K562 (cell line): ENCODE measurements at regions not wholly inside any gene's neighbourhood (a gene's known extent, or its start where the extent isn't known, plus 50 kb on each side); places are given as distances from the start of the nearest gene placed in this dataset.

Experiments
- AFF4 ChIP-seq: sonication (generic); formaldehyde crosslinking; IDR thresholded peaks from 2 replicates; pipeline ENCODE4 v1.8.0; 2023; ENCODE audit warnings: mild to moderate bottlenecking, missing genetic modification reagents
- ASH1L ChIP-seq: fragments of 450-650 bp; IDR thresholded peaks from 2 replicates; pipeline ENCODE4 v1.6.1; 2018; ENCODE audit warnings: borderline replicate concordance, mild to moderate bottlenecking, low read depth; ENCODE audit not compliant: partially characterized antibody
- CBX5 ChIP-seq: IDR thresholded peaks from 2 replicates; pipeline ENCODE4 v1.6.1; 2014; ENCODE audit warnings: low read depth, borderline replicate concordance
- CBX8 ChIP-seq: fragments of 200-600 bp; sonication (generic); IDR thresholded peaks from 2 replicates; pipeline ENCODE4 v1.6.1; 2012; ENCODE audit warnings: borderline replicate concordance, mixed run types, low read depth, mild to moderate bottlenecking, moderate library complexity, mixed read lengths, low read length, control low read depth, inconsistent platforms; ENCODE audit not compliant: poor library complexity, severe bottlenecking; ENCODE audit errors: extremely low read depth
- ESRRA ChIP-seq: fragments of 450-650 bp; IDR thresholded peaks from 2 replicates; pipeline ENCODE4 v1.6.1; 2014; ENCODE audit warnings: low read depth, mild to moderate bottlenecking, moderate library complexity, borderline replicate concordance
- MAFF ChIP-seq: IDR thresholded peaks from 2 replicates; pipeline ENCODE4 v1.6.1; 2012; ENCODE audit warnings: low read length, improper control_type of control experiment
- NCOA1 ChIP-seq: fragments of 450-650 bp; IDR thresholded peaks from 2 replicates; pipeline ENCODE4 v1.6.1; 2016; ENCODE audit warnings: low read depth
- NCOA6 ChIP-seq: fragments of 450-650 bp; IDR thresholded peaks from 2 replicates; pipeline ENCODE4 v1.6.1; 2017; ENCODE audit warnings: mild to moderate bottlenecking
- NFIC ChIP-seq: fragments of 450-650 bp; IDR thresholded peaks from 2 replicates; pipeline ENCODE4 v1.6.1; 2017; ENCODE audit warnings: mild to moderate bottlenecking, inconsistent platforms
- NR2C1 ChIP-seq, 2 experiments: fragments of 450-650 bp; IDR thresholded peaks; 2 replicates each; pipeline ENCODE4 v1.6.1; 2017; ENCODE audit warnings: mild to moderate bottlenecking in 2 of 2, antibody characterized with exemption in 1 of 2, inconsistent platforms in 1 of 2, missing compliant biosample characterization in 1 of 2, missing genetic modification characterization in 1 of 2
- NUFIP1 ChIP-seq: fragments of 450-650 bp; IDR thresholded peaks from 2 replicates; pipeline ENCODE4 v1.6.1; 2018; ENCODE audit not compliant: partially characterized antibody
- PHB2 ChIP-seq: fragments of 450-650 bp; IDR thresholded peaks from 2 replicates; pipeline ENCODE4 v1.6.1; 2017; ENCODE audit warnings: low read depth
- STAG1 ChIP-seq: sonication (generic); formaldehyde crosslinking; IDR thresholded peaks from 2 replicates; pipeline ENCODE4 v1.5.0; 2020; ENCODE audit warnings: missing genetic modification reagents, borderline replicate concordance
- TAF9B ChIP-seq: fragments of 450-650 bp; IDR thresholded peaks from 2 replicates; pipeline ENCODE4 v1.6.1; 2018; ENCODE audit warnings: mild to moderate bottlenecking; ENCODE audit not compliant: partially characterized antibody
- ZBTB11 ChIP-seq, 3 experiments: fragments of 200-800 bp in 1 of 3; fragments of 250-450 bp in 1 of 3; fragments of 450-650 bp in 1 of 3; sonication (Bioruptor Pico) in 1 of 3; sonication (Bioruptor generic) in 1 of 3; formaldehyde crosslinking in 1 of 3; IDR thresholded peaks; 2 replicates each; pipeline versions ENCODE4 v1.6.1 to v1.8.0; 2016 to 2022; ENCODE audit warnings: mild to moderate bottlenecking in 2 of 3, missing genetic modification characterization in 2 of 3, missing compliant biosample characterization in 1 of 3, moderate library complexity in 1 of 3
- ZFP30 ChIP-seq: fragments of 250-450 bp; sonication (Bioruptor Pico); IDR thresholded peaks from 2 replicates; pipeline ENCODE4 v1.8.0; 2022; ENCODE audit warnings: moderate library complexity, mild to moderate bottlenecking, inconsistent platforms, borderline replicate concordance
- TF ChIP-seq, protein P1 (sequence below), 2 experiments: IDR thresholded peaks in 1 of 2; conservative IDR thresholded peaks in 1 of 2; 2 replicates each; pipeline ENCODE4 v1.6.1; 2016; ENCODE audit warnings: low read depth in 2 of 2, mild to moderate bottlenecking in 1 of 2, missing compliant biosample characterization in 1 of 2, missing genetic modification characterization in 1 of 2, moderate library complexity in 1 of 2

- TF ChIP-seq ZBTB11 (CRISPR knock-in tag; IDR thresholded peaks at IDR 0.05) (peak in 1 of 3 experiments; percentile 81; a peak in 2 of 6 replicates), CBX5 (no peak), AFF4 (CRISPR knock-in tag) (no peak), ASH1L (no peak), PHB2 (no peak), NUFIP1 (no peak), NCOA6 (0 out of 2 replicates have a peak, but pooled peaks have one; percentile 29), MAFF (no peak), NR2C1 (IDR thresholded peaks at IDR 0.05) (peak; percentile 9; the same call in 1 of the 2 replicates), NR2C1 (tag; IDR thresholded peaks at IDR 0.05) (no peak), STAG1 (CRISPR knock-in tag) (no peak), CBX8 (no peak), NFIC (peak; percentile 14; the same call in 1 of the 2 replicates), ESRRA (no peak), TAF9B (no peak), ZFP30 (no peak), NCOA1 (no peak)
- TF ChIP-seq, protein P1, sequence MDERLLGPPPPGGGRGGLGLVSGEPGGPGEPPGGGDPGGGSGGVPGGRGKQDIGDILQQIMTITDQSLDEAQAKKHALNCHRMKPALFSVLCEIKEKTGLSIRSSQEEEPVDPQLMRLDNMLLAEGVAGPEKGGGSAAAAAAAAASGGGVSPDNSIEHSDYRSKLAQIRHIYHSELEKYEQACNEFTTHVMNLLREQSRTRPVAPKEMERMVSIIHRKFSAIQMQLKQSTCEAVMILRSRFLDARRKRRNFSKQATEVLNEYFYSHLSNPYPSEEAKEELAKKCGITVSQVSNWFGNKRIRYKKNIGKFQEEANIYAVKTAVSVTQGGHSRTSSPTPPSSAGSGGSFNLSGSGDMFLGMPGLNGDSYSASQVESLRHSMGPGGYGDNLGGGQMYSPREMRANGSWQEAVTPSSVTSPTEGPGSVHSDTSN (CRISPR knock-in tag; IDR thresholded peaks at IDR 0.05; ENCODE audit: low read depth): no peak
- TF ChIP-seq, protein P1 (tag; conservative IDR thresholded peaks at IDR 0.05; ENCODE audit: low read depth): 0 out of 2 replicates have a peak, but pooled peaks have one; percentile 38
Observed at GRCh38 chr20:53828088-53828681, 234.5 kb upstream of the ZNF217 start (continued).
